ENCODE measurements at regions not wholly inside any gene's neighbourhood (a gene's known extent, or its start where the extent isn't known, plus 50 kb on each side); places are given as distances from the start of the nearest gene placed in this dataset.

DNA sequence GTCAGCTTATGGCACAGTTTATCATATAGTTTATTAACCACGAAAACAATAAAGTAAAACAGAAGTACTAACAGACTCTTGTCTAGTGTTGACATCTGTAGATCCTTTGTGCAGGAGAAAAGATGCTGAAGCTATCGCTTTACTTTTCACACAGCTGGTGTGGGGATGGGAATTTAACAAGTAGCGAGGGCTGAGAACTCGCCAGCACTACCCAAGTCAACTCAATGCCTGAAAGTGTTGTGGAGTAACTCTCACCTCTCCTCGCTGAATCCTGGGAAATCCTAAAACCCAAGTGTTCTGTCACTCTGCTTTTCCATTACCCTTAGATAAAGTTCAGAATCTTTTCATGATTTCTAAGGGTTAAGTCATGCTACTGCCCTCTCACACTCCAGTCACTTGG is 264.2 kb downstream of the BMP4 start:
- H3K4me3 ChIP-seq (ENCODE audit: low read depth, low read length): no peak overlapping the region

DNA sequence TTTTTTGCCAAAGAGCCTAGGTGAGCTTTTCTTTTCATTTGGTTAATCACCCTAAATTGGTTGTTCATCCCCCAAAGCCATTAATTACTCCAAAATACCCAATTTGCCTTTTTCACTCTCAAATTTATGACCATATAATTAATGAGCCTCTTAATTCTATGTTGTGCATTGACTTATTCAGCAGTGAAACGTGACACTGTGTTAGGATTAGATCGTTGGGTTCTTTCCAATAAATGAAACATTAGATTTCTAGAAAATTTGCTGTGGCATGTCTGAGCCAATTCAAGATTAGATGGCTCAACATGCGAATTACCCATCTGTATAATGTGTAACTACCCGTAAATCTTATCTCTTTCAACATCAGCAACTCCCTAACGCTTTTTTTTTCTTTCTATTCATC is 273.4 kb downstream of the BMP4 start:
- no peak overlapping the region for H3K4me3 ChIP-seq (ENCODE audit: low read depth, low read length)

DNA sequence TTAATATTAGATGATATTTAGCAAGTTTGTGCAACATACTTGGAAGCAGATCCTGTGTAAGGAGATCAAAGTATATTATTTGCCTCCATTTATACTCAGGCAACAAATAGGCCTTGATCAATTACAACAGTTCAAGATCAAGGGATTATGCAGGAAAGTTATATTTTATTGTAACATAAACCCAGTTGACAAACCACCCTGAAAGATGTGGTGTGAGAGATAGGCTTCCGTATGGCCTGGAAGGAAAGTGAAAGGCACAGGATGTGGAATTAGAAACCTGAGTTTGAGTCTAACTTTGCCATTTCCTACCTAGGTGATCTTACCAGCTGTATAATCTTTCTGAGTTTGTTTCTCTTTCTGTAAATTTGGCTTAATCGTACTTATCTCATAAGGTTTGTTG is 284.1 kb downstream of the BMP4 start:
- no peak overlapping the region for H3K4me3 ChIP-seq (ENCODE audit: low read depth, low read length)

DNA sequence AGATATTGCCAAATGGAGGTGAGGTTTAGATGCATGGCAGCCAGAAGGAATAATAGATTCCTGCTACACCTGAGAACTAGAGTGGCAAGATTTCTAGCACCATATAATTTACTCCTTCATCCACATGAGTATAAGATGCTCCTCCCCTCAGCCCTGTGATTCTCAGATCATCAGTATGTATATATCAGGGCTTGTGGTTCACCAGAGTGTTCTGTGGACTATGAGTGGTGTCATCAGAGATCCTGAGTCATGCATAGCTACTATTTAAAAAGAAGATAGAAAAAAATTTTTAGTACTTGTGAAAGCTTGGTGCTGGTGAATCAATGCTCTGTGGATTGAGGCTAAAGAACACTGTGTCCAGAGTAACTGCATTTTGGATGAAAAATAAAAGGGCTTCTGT is 285.9 kb downstream of the BMP4 start:
- H3K4me3 ChIP-seq (ENCODE audit: low read depth, low read length): no peak overlapping the region

DNA sequence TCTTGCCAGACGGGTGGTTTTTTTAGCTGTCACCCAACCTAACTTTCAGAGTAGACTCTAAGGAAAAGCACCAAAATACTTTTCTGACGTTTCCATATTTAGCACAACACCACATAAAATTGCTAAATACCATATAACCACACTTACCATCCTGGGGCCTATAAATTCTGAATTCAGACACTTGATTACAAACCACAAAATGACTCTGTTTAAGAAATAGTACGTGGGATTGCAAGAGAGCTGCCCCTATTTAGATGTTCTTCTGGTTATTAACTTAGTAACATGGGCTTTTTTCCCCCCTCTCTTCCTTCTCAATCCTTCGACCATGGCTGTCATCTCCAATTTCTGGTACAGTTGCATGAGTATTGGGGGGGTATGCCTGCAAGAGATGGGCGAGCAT is 287.7 kb downstream of the BMP4 start:
- no peak overlapping the region for H3K4me3 ChIP-seq (ENCODE audit: low read depth, low read length)

DNA sequence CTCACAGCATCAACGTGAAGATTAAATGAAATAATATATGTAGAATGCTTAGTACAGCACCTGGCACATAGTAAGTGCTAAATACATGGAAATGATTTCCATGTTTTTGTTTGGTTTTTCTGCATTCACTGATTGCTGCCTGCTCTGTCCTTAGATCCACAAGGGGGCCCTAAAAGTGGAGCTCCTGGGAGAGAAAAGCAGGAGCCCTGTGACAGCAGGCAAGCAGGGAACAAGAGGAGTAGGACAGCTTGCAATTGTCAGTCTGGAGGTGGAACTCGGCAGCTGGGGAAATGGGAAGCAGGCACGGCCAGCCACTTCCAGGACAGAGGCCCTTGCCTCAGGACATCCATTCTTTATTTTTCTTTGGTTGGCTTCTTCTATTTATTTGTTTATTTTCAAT is 292.9 kb downstream of the BMP4 start:
- no peak overlapping the region for H3K4me3 ChIP-seq (ENCODE audit: low read depth, low read length)

DNA sequence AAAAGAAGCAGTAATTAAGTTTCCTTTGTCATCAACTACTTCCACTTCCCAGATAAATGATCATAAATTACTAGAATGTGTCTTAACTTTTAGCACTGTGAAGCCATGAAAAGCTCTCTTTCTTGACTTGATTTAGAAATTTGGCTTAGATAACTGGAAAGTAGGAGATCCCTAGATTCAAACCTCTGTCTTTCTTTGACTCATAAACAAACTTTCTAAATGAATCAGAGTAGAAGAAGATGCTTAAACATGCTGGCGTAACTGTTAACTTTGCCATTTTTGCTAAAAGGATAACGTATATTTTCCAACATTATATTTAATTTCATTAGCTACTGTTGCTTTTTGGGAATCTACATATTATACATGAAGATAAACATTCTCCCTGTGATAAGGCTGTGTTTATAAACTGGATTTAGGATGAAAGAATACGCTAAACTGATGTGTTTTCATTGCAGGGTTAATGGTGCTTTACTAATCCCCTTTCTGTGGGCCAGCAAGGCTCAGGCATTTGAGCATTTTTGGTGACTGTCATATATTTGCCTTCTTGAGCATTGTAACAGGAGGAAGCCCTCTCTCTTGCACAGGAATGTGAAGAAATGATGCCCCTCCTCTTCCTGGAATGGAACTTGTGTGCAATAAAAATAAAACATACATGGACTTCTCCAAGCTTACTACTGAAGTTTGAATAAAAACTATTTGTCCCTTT is 301.4 kb downstream of the BMP4 start:
- no peak overlapping the region for H3K4me3 ChIP-seq (ENCODE audit: low read depth, low read length)

DNA sequence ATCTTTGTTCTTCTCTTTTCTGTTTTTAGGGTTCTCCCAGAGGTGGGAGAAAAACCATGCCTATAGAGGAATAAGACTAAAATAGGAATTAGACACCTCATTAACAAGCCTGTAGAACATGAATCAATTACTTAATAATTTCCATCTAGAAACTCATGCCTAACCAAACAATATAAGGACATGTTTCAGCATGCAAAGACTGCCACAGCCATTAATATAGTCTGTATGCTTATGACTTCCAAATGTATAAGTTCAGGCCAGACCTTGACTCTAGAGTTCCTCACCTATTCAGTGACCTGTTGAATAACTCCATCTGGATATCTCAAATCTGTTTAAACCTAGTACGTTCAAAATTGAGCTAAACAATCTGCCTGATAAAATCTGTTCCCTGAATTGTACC is 304.6 kb downstream of the BMP4 start:
- H3K4me3 ChIP-seq (ENCODE audit: low read depth, low read length): no peak overlapping the region

DNA sequence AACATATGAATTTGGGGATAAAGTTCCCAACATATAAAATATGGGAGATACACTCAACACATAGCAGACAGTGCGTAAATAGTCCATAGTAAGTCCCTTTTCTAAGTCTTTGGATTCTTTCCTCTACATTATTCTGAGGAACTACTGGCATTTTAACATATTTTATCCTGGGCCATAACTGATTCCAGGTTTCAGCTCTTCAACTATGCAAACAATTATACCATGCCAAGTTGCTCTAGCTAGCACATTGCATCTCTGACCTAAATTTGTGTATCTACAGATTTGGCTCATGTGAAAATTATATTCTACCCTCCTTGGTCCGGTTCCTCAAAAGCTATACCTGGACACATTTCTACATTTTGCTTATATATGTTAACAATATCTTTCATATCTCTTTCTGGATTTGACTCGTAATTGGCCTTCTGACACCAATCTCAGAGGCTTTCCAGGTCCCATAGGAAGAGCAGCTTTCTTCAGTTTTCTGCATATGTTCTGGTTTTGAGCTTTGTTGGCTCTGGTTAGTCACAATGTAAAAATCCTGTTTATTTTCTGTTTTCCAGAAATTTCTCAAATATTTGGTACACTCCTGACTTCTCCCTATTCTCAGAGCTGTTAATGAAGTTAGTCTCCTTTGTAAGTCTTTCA is 305.4 kb downstream of the BMP4 start:
- no peak overlapping the region for H3K4me3 ChIP-seq (ENCODE audit: low read depth, low read length)

DNA sequence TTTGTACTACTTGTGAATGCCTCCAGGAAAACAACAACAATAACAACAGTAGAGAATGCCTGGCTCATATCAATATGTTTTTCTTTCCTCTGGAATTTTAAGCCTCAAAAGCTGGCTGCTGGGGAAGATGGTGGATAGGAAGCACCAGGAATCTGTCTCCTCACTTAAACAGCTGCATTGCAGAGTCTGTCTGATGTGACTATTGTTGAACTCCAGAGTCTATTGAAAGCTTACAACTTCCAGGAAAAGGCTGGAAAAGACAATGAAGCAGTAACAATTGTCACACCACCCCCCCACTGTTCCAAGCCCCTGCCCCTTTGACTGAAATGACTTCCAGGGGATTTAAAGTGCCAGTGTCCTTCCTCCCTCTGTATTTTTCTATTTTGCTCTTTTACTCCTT is 309.7 kb downstream of the BMP4 start:
- no peak overlapping the region for H3K4me3 ChIP-seq (ENCODE audit: low read depth, low read length)

DNA sequence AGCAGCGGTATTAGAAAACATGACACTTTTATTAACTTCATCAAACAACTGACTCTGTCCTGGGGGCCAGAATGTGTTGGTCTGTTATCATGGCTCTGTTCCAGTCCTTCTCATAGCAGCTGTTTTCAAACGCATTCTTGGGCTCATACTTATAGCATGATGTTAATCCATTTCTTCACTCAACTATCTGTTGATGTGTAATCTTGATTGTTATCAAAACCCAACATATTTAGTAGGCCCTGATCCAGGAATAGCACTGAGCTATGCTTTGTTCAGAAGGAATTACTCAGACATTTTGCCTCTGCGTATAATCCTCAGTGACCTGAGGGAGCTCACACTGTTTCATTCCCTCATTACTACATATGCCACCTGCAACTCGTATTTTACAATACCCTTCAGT is 315.9 kb downstream of the BMP4 start:
- no peak overlapping the region for H3K4me3 ChIP-seq (ENCODE audit: low read depth, low read length)

DNA sequence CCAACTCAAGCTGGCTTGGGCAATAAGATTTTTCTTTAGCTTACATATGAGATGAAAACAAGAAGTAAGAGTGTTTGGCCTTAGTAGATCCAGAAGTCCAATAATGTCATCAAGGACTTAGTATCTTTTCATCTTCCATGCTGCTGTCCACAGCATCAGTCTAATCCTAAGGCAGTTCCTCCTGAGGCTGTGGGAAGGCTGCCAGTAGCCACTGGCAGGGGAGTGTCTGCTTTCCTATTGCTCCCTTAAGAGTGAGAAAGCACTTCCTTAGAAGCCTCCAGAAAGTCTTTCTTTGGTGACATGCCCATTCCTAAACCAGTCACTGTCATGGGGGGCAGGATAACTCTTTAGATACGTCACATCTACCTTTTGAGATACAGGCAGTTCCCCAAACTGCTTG is 317.7 kb downstream of the BMP4 start:
- H3K4me3 ChIP-seq (ENCODE audit: low read depth, low read length): no peak overlapping the region

DNA sequence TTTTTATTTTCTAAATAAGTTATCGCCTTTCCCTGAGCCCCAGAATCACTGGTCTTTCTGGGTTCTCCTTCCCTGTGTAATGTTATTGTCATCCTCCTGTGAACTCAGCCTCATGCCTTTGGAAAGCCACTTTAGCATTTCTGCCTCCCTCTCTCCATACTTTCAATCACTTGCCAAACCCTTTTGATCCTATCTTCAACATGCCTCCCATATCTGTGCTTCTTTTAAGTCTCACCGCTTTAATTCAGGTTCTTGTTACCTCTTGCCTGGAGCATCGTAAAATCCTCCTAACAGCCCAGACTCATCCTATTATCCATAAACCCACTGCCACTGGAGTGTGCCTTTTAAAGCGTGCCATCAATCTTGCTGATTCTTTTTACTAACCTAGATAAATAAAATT is 321.8 kb downstream of the BMP4 start:
- no peak overlapping the region for H3K4me3 ChIP-seq (ENCODE audit: low read depth, low read length)

DNA sequence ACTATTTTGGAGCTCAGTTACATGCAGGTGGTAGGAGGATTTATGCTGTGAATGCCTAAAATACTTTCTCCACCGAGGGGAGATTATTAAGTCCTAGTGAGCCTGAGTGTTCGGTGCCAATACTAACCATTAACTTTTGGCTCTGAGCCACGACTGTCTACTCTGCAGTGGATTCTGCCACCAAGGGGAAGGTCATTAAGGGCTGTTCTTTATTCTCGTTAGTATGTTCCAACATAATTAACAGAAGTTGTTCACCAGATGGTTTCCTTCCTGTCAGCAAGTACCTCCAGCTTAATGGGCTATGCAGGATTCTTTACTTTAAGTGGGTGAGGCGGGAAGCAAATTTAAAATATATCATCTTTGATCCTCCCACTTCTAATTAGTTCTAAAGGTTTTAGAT is 326.3 kb downstream of the BMP4 start:
- no peak overlapping the region for H3K4me3 ChIP-seq (ENCODE audit: low read depth, low read length)

DNA sequence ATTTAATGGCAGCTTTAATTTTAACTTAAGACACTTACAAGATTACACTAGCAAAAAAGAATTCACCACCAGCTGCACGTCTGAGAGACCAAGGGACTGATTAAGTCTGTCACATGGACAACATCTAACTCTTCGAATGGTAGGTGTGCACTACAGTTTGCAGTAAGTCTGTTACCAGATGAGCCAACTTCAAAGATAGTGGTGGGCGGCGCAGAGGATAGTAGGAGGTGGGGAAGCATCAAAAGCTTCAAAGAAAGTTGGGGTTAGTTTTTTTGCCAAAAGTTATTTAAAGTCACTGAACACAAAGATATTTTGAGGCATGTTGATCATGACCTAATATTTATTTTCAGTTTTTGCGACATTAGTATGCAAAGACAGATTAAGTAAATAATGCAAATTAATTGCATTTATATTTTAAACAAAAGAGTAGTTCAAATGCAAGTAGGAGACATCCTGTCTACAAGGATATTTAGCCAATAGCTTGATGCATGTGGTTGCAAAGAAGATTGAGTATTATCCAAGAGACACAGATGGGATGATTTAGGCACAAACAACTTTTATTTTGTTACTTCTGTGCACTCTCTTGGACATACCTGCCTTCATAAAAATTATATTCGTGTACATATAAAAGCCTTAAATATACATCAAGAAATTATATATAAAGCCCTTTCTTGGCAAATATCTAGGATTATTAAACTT is 327.7 kb downstream of the BMP4 start:
- no peak overlapping the region for H3K4me3 ChIP-seq (ENCODE audit: low read depth, low read length)

DNA sequence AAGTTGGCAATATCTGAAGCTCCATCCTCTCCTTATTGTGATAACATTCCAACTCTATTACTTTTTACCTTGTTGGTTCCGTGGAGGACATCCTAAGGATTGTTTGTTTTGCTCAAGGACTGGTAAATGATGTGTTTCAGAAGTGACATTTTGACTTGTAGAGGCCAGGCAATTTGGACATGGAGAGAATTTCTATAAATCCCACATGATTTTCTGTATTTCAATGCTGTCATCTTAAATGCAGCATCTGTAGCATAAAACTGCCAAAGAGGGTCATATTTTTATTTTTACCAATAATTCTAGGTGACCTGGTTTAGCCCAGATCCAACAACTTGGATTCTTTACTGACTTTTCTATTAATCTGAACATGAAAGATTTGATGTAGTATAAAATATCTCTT is 328.4 kb downstream of the BMP4 start:
- H3K4me3 ChIP-seq (ENCODE audit: low read depth, low read length): no peak overlapping the region

DNA sequence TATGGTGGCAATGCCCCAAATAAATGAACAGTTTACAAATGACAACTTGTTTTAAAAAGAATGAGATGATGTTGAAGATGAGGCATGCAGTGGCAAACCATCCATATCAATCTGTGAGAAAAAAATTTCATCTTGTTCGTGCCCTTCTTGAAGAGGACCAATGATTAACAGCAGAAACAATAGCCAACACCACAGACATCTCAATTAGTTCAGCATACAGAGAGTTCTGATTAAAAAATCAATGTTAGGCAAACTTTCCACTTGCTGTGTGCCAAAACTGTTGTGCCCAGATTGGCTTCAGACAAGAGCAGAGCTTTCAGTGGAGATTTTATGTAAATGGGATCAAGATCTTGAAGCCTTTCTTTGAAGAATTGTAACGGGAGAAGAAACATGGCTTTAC is 329.9 kb downstream of the BMP4 start:
- H3K4me3 ChIP-seq (ENCODE audit: low read depth, low read length): no peak overlapping the region

DNA sequence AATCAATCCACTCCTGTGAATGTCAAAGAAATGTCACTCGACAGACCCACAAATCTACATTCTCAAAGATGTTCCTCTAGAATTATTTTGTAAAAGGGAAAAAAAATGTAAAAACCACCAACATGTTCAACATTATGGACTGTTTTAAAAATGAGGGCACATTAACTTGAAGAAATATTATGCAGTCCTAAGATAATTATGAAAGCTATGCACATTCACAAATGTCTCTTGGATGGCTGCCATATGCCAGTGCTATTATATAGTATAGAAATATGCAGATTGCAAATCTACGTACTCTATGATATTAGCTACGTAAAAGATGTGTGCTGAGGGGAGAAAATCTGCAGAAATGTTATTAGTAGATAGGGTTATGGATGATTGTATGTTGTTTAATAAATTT is 334.2 kb downstream of the BMP4 start:
- H3K4me3 ChIP-seq (ENCODE audit: low read depth, low read length): no peak overlapping the region

DNA sequence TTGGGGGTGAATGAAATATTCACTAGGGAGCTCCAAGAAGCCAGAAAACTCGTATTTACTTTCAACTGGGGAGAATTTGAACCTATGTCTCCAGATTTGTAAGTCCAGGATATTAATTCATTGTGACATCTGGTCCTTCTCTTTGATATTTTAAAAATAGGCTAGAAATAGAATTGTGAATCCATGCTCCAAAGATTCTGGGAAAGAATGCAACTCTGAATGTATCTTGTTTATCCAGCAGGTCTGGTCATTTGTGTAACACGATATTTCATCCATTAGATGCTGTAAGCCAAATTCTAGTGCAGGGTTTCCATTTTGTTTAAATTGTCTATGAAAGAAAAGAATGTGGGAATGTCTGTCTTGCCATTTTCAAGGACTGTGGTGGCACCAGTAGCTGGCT is 334.7 kb downstream of the BMP4 start:
- no peak overlapping the region for H3K4me3 ChIP-seq (ENCODE audit: low read depth, low read length)

DNA sequence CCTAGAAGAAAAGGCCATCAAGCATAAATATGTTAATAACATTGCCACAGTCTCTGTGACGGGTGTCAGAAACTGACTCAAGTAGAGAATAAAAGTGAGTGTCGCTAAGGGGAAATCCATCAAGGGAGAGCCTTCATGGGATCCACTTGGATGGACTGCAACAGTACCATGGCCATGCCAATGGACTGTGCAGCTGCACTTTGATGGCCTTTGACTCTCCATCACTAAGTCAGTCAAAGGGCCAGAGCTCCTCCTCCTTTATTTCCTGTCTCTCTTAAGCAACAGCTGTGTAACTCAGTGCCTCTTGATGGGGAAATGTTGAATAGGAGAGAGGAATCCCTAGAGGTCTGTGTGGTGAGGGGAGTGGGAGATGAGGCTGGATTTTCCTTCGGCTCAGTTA is 335.2 kb downstream of the BMP4 start:
- no peak overlapping the region for H3K4me3 ChIP-seq (ENCODE audit: low read depth, low read length)

DNA sequence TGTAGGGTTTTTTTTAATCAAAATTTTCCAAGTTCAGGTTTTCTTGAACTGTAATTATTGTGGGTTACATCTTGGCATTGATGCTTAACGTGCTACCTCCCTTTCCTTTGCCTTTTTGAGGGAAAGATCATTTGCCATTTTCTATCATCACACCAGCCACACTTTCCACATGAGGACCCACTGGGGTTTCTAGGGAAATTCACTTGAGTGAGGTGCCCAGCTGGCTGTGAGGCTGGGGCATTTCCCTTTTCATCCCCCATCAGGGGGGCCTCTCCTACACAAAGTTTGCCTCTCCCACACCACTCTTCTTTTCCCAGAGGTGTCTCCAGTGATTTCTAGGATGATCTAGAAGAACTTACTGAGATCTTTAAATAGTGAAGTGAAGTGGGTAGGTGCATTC is 335.7 kb downstream of the BMP4 start:
- H3K4me3 ChIP-seq (ENCODE audit: low read depth, low read length): no peak overlapping the region

DNA sequence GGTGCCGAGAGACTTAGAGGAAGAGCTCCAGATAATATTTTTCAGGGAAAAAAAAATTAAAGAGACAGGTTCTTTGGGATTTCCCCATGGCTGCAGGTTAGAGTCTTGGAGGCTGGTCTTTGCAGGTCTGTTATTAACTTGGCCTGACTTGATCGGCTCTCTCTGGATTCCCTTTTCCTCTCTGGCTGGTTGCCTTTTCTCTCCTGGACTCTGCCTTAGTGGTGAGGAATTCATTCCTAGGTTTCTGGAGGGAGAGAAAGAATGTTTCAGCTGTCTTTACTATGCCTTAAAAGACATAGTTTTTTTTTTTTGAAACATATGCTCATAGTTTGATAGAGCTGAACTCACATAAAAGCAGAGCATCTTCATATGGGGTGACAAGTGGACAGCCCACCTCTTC is 336.3 kb downstream of the BMP4 start:
- H3K4me3 ChIP-seq (ENCODE audit: low read depth, low read length): no peak overlapping the region

All from iPS-11a (cell line).